Stimulated activated CD4-positive, alpha-beta T cell treated with anti-CD3 and anti-CD28 coated beads, Interleukin-2, amount 100 ng/mL, for 48 hours (primary cell): ENCODE measurements at regions not wholly inside any gene's neighbourhood (a gene's known extent, or its start where the extent isn't known, plus 50 kb on each side); places are given as distances from the start of the nearest gene placed in this dataset.

Experiments used
- DNase-seq, 2 donors: peaks; one replicate each; pipeline ENCODE4 v3.0.0-alpha.2; 2020

- DNase-seq: no peak
These were observed 183.8 kb downstream of the LMO4 start for GRCh38 chr1:87512431-87512830.

- no peak for DNase-seq
These were observed 184.6 kb downstream of the LMO4 start for GRCh38 chr1:87513255-87513654.

GRCh38 chr1:87513966-87514660 lies 185.4 kb downstream of the LMO4 start:
- no peak for DNase-seq

GRCh38 chr1:87515781-87516180 lies 187.1 kb downstream of the LMO4 start:
- DNase-seq: no peak

- no peak for DNase-seq
These were observed 190.1 kb downstream of the LMO4 start for GRCh38 chr1:87518794-87519193.

GRCh38 chr1:87521452-87521851 lies 192.8 kb downstream of the LMO4 start:
- no peak for DNase-seq

GRCh38 chr1:87523466-87523865 lies 194.8 kb downstream of the LMO4 start:
- DNase-seq: no peak

GRCh38 chr1:87524021-87524754 lies 195.5 kb downstream of the LMO4 start:
- DNase-seq: no peak

- no peak for DNase-seq
These were observed 200.3 kb downstream of the LMO4 start for GRCh38 chr1:87528754-87529517.

- DNase-seq: no peak
These were observed 201.5 kb downstream of the LMO4 start for GRCh38 chr1:87530042-87530807.

- no peak for DNase-seq
These were observed 206.9 kb downstream of the LMO4 start for GRCh38 chr1:87535551-87535950.

GRCh38 chr1:87539147-87539546 lies 210.5 kb downstream of the LMO4 start:
- DNase-seq: no peak

- no peak for DNase-seq
These were observed 214.0 kb downstream of the LMO4 start for GRCh38 chr1:87542697-87543096.

- no peak for DNase-seq
These were observed 221.1 kb downstream of the LMO4 start for GRCh38 chr1:87549738-87550137.

- DNase-seq: no peak
These were observed 224.8 kb downstream of the LMO4 start for GRCh38 chr1:87553511-87553910.

- DNase-seq: no peak
These were observed 226.7 kb downstream of the LMO4 start for GRCh38 chr1:87555366-87555765.

- no peak for DNase-seq
These were observed 227.6 kb downstream of the LMO4 start for GRCh38 chr1:87556326-87556725.

GRCh38 chr1:87558921-87559320 lies 230.2 kb downstream of the LMO4 start:
- DNase-seq: no peak

GRCh38 chr1:87560137-87560536 lies 231.5 kb downstream of the LMO4 start:
- DNase-seq: no peak

GRCh38 chr1:87560601-87561360 lies 232.1 kb downstream of the LMO4 start:
- DNase-seq: no peak

- DNase-seq: no peak
These were observed 234.5 kb downstream of the LMO4 start for GRCh38 chr1:87563211-87563610.

GRCh38 chr1:87565861-87566260 lies 237.2 kb downstream of the LMO4 start:
- DNase-seq: no peak
